MM.1S (cell line): ENCODE measurements at regions not wholly inside any gene's neighbourhood (a gene's known extent, or its start where the extent isn't known, plus 50 kb on each side); places are given as distances from the start of the nearest gene placed in this dataset.

Experiments used
- DNase-seq: peaks from one replicate; pipeline ENCODE4 v3.0.0-alpha.2; 2015
- H2AFZ ChIP-seq: fragments of 300-600 bp; sonication (generic); 2 replicates; pipeline ENCODE4 v1.6.0; 2016; ENCODE audit warnings: antibody characterized with exemption, low read length
- H3F3A ChIP-seq: fragments of 300-600 bp; sonication (generic); 2 replicates; pipeline ENCODE4 v1.6.1; 2016; ENCODE audit warnings: mild to moderate bottlenecking, antibody characterized with exemption, low read length, moderate library complexity, mixed read lengths; ENCODE audit not compliant: insufficient read depth
- H3K27ac ChIP-seq: fragments of 300-600 bp; sonication (generic); 2 replicates; pipeline ENCODE4 v1.5.1; 2016; ENCODE audit warnings: mild to moderate bottlenecking, low read length
- H3K27me3 ChIP-seq: fragments of 300-600 bp; sonication (generic); replicated peaks from 2 replicates; pipeline ENCODE4 v1.6.0; 2016; ENCODE audit warnings: low read length; ENCODE audit not compliant: insufficient read depth
- H3K36me3 ChIP-seq: fragments of 300-600 bp; sonication (generic); replicated peaks from 2 replicates; pipeline ENCODE4 v1.6.1; 2016; ENCODE audit warnings: mild to moderate bottlenecking, low read length, mixed read lengths; ENCODE audit not compliant: insufficient read depth
- H3K4me1 ChIP-seq: fragments of 300-600 bp; sonication (generic); 2 replicates; pipeline ENCODE4 v1.6.1; 2016; ENCODE audit warnings: low read length, mixed read lengths
- H3K4me2 ChIP-seq: fragments of 300-600 bp; sonication (generic); 2 replicates; pipeline ENCODE4 v1.6.0; 2016; ENCODE audit warnings: low read depth, low read length
- H3K4me3 ChIP-seq: fragments of 300-600 bp; sonication (generic); 2 replicates; pipeline ENCODE4 v1.5.1; 2016; ENCODE audit warnings: low read length, mixed read lengths
- H3K79me2 ChIP-seq: fragments of 300-600 bp; sonication (generic); 2 replicates; pipeline ENCODE4 v1.6.1; 2016; ENCODE audit warnings: mixed run types, low read length, mixed read lengths
- H3K9ac ChIP-seq: fragments of 300-600 bp; sonication (generic); 2 replicates; pipeline ENCODE4 v1.6.1; 2016; ENCODE audit warnings: low read length, mixed read lengths
- H3K9me2 ChIP-seq: fragments of 300-600 bp; sonication (generic); replicated peaks from 2 replicates; pipeline ENCODE4 v1.6.1; 2016; ENCODE audit warnings: mild to moderate bottlenecking, low read length, mixed read lengths; ENCODE audit not compliant: insufficient read depth
- H3K9me3 ChIP-seq: fragments of 300-600 bp; sonication (generic); replicated peaks from 2 replicates; pipeline ENCODE4 v1.6.1; 2016; ENCODE audit warnings: mild to moderate bottlenecking, low read length, mixed read lengths; ENCODE audit not compliant: insufficient read depth
- H4K20me1 ChIP-seq: fragments of 300-600 bp; sonication (generic); 2 replicates; pipeline ENCODE4 v1.6.1; 2016; ENCODE audit warnings: mild to moderate bottlenecking, low read length, moderate library complexity, mixed read lengths; ENCODE audit not compliant: insufficient read depth
- CTCF ChIP-seq: fragments of 300-600 bp; sonication (generic); IDR thresholded peaks from 2 replicates; pipeline ENCODE4 v1.5.1; 2016; ENCODE audit warnings: antibody characterized with exemption, low read length, mixed read lengths
- EZH2 ChIP-seq: fragments of 300-600 bp; sonication (generic); optimal IDR thresholded peaks from 2 replicates; pipeline ENCODE3; 2017; ENCODE audit warnings: low read depth, mild to moderate bottlenecking, antibody characterized with exemption, low read length, mixed read lengths
- EZH2phosphoT487 ChIP-seq: fragments of 300-600 bp; sonication (generic); IDR thresholded peaks from 2 replicates; pipeline ENCODE4 v1.6.1; 2018; ENCODE audit warnings: antibody characterized with exemption, low read length

- no peak overlapping the region for H3K4me3 ChIP-seq
- no peak overlapping the region for H3K4me2 ChIP-seq
- no peaks in the 10 kb centered on the region for H3K27me3 ChIP-seq
- no peaks in the 10 kb centered on the region for H3K79me2 ChIP-seq
- H3K9me3 ChIP-seq = no peaks in the 10 kb centered on the region
- H3K36me3 ChIP-seq = no peaks in the 10 kb centered on the region
- H3F3A ChIP-seq = no peaks in the 10 kb centered on the region
- no peak for DNase-seq
- TF ChIP-seq EZH2phosphoT487 (no peak), CTCF (no peak), EZH2 (no peak)
- H3K27ac ChIP-seq = no peak overlapping the region
- H3K4me1 ChIP-seq = no peaks in the 10 kb centered on the region
- no peak overlapping the region for H3K9ac ChIP-seq
- H2AFZ ChIP-seq = no peak overlapping the region
- no peaks in the 10 kb centered on the region for H4K20me1 ChIP-seq
- no peaks in the 10 kb centered on the region for H3K9me2 ChIP-seq
Observed at GRCh38 chr10:2972810-2973209, 94.5 kb upstream of the PFKP start.

GRCh38 chr10:2972216-2972615, 95.1 kb upstream of the PFKP start:
- H3K4me2 ChIP-seq = no peak overlapping the region
- no peak overlapping the region for H2AFZ ChIP-seq
- no peak overlapping the region for H3K27ac ChIP-seq
- no peaks in the 10 kb centered on the region for H3K79me2 ChIP-seq
- no peak overlapping the region for H3K4me3 ChIP-seq
- H3K27me3 ChIP-seq = no peaks in the 10 kb centered on the region
- H3K9me3 ChIP-seq = no peaks in the 10 kb centered on the region
- DNase-seq = no peak
- no peaks in the 10 kb centered on the region for H3K9me2 ChIP-seq
- no peaks in the 10 kb centered on the region for H3K4me1 ChIP-seq
- H3K36me3 ChIP-seq = no peaks in the 10 kb centered on the region
- TF ChIP-seq EZH2phosphoT487 = no peak
- TF ChIP-seq EZH2 = no peak
- no peak for TF ChIP-seq CTCF
- H3F3A ChIP-seq = no peaks in the 10 kb centered on the region
- no peak overlapping the region for H3K9ac ChIP-seq
- no peaks in the 10 kb centered on the region for H4K20me1 ChIP-seq

DNA sequence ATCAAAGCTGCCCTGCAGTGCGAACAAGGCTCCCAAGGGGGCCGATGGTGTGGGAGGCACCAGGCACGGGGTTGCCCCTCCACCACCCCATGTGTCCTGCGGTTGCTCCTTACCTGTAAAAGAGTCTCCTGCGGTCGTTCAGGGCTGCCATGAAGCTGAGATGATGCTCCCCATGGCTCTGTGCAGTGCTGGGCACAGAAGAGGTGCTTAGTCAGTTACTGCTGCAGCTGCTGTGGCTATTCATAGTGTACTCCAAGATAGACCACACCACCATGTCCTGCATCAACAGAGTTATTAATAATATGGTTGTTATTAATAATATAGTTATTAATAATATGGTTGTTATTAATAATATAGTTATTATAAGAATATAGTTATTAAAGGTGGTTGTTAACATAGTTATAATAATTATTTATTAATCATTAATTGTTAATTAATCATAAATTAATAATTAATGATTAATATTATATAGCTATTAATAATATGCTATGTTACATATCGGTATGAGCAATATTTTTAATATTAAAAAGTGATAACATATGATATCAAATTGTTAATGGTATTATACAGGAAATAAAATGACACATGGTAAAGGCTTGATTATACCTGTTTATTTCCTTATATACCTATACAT, 97.0 kb upstream of the PFKP start:
- no peak for TF ChIP-seq CTCF
- no peak for TF ChIP-seq EZH2phosphoT487
- no peak overlapping the region for H2AFZ ChIP-seq
- H3K27ac ChIP-seq = no peak overlapping the region
- no peaks in the 10 kb centered on the region for H3K27me3 ChIP-seq
- no peak overlapping the region for H3K4me3 ChIP-seq
- H3K9me2 ChIP-seq = no peaks in the 10 kb centered on the region
- H4K20me1 ChIP-seq = no peaks in the 10 kb centered on the region
- no peak overlapping the region for H3K9ac ChIP-seq
- no peak for DNase-seq
- no peaks in the 10 kb centered on the region for H3K9me3 ChIP-seq
- H3K79me2 ChIP-seq = no peaks in the 10 kb centered on the region
- H3K4me2 ChIP-seq = no peak overlapping the region
- H3K4me1 ChIP-seq = no peaks in the 10 kb centered on the region
- H3F3A ChIP-seq = no peaks in the 10 kb centered on the region
- H3K36me3 ChIP-seq = no peaks in the 10 kb centered on the region
